Aorta (tissue), 5 donors: ENCODE measurements at regions not wholly inside any gene's neighbourhood (a gene's known extent, or its start where the extent isn't known, plus 50 kb on each side); places are given as distances from the start of the nearest gene placed in this dataset.

Experiments
- ATAC-seq: fragments of 200-7000 bp; cut with Tn5 transposase; one replicate; pipeline ENCODE4 v1.9.1; 2022; ENCODE audit warnings: moderate library complexity; ENCODE audit not compliant: low FRiP score
- DNase-seq, 2 donors: peaks; one replicate each; pipeline ENCODE4 v3.0.0-alpha.2; 2020
- H3K27ac ChIP-seq, 2 donors: one replicate each; pipeline ENCODE4 v1.5.1; 2013; ENCODE audit warnings: low read length in 2 of 2, mild to moderate bottlenecking in 2 of 2, moderate library complexity in 2 of 2, control low read depth in 1 of 2, inconsistent platforms in 1 of 2, low read depth in 1 of 2
- H3K27me3 ChIP-seq, 2 donors: one replicate each; pipeline ENCODE4 v1.6.1; 2013; ENCODE audit warnings: control low read depth in 1 of 2, low read length in 1 of 2, mild to moderate bottlenecking in 1 of 2, moderate library complexity in 1 of 2; ENCODE audit not compliant: insufficient read depth in 2 of 2, control insufficient read depth in 1 of 2
- H3K36me3 ChIP-seq, 2 donors: one replicate each; pipeline ENCODE4 v1.6.1; 2013; ENCODE audit warnings: control low read depth in 1 of 2, low read length in 1 of 2, mild to moderate bottlenecking in 1 of 2; ENCODE audit not compliant: insufficient read depth in 2 of 2, control insufficient read depth in 1 of 2
- H3K4me1 ChIP-seq, 2 donors: one replicate each; pipeline ENCODE4 v1.6.1; 2013; ENCODE audit warnings: low read length in 2 of 2, control low read depth in 1 of 2, mild to moderate bottlenecking in 1 of 2, moderate library complexity in 1 of 2; ENCODE audit not compliant: insufficient read depth in 2 of 2, control insufficient read depth in 1 of 2
- H3K4me3 ChIP-seq, 2 donors: one replicate each; pipeline ENCODE4 v1.5.1; 2013; ENCODE audit warnings: low read length in 2 of 2, control low read depth in 1 of 2, mild to moderate bottlenecking in 1 of 2
- H3K9me3 ChIP-seq: one replicate; pipeline ENCODE4 v1.6.1; 2013; ENCODE audit warnings: mild to moderate bottlenecking, low read length; ENCODE audit not compliant: control insufficient read depth
- WGBS, 2 donors: extraction: QIAGEN DNeasy Blood & Tissue Kit; methylation state at CpG; one replicate each; pipeline ENCODE4 v1.1.7; 2013; 5-methylcytosine and 5-hydroxymethylcytosine counted together
- intact Hi-C, 2 donors: fragments of 100-400 bp; cut with DNase I; formaldehyde crosslinking; loops; one replicate each; pipeline versions ENCODE4 v1.14.2 to v1.15.0; 2022
- donor health status: healthy with polysubstance abuse.
- donor health status: Bipolar disorder and iron deficiency.
- donor health status: DM: no; HTN: no; CAD: no.
- donor health status: DM: no; HTN: no; CAD: no.
- donor health status: DM: yes; HTN: yes; CAD: no.

DNA sequence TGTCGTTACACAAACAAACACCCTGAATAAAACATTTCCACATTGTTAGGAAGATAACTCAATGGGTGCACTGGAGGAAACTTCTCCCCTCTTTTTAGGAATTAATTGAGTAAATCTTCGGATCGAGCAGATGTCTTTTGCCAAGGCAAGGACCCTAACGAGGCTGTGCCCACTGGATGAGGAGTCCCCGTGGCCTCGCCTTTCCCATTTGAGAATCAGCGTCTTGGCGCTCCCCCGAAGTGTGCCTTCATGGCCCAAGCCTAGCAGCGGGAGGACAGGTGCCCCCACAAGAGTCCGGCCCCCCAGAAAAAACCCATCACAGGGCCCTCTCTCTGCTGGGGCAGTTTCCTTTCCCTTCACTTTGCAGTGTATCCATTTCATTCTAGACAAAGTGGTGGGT lies 246.6 kb downstream of the BCL11B start:
- H3K27ac ChIP-seq = no peak overlapping the region
- ATAC-seq (no peak), DNase-seq (no peak)
- H3K9me3 ChIP-seq = no peaks in the 10 kb centered on the region
- no peak overlapping the region for H3K4me3 ChIP-seq
- 96 to 98% methylated on average over 11 of the region's 11 CpGs for WGBS, 2 donors
- no peaks in the 10 kb centered on the region for H3K36me3 ChIP-seq
- no peaks in the 10 kb centered on the region for H3K27me3 ChIP-seq
- intact Hi-C loops = no loop called here
- H3K4me1 ChIP-seq = peaks cover 0 to 5% of the 10 kb centered on the region in 2 donors

DNA sequence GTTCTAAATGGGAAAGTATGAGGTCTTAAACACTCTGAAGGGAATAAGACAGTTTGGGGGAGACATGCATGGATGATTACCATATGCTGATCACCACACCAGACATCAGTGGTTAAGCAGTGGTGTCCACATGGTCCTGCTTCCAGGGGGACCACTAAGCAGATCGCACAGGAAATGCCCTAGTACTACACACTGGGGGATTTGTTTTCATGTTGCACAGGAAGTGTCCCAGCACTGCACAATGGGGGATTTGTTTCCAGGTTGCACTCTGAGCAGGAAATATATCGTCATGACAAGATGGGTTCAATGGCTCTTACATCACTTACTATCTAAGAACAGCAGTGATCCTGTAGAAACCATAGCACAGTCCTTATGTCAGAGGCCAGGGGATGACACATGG lies 245.5 kb downstream of the BCL11B start:
- Histone ChIP-seq H3K4me3 (no peak overlapping the region), H3K36me3 (no peaks in the 10 kb centered on the region), H3K27ac (no peak overlapping the region), H3K9me3 (no peaks in the 10 kb centered on the region), H3K27me3 (no peaks in the 10 kb centered on the region), H3K4me1 (peaks cover 0 to 5% of the 10 kb centered on the region in 2 donors)
- no peak for ATAC-seq
- intact Hi-C loops = no loop called here
- no peak for DNase-seq
- WGBS, 2 donors = 47 to 74% methylated on average over 2 of the region's 2 CpGs

DNA sequence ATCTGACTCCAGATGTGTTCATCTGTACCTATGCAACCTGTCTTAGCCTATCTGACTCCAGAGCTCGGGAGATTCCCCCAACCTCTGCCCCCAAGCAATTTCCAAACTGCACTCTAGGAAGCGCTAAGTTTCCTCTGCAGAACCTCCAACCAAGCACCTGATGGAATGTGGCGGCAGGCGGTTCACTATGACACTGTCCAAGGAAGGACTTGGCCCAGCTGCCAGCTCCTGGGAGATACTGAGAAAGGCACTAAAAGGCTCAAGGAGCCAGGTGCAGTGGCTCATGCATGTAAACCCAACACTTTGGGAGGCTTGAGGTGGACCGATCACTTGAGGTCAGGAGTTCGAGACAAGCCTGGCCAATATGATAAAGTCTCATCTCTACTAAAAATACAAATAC lies 244.0 kb downstream of the BCL11B start:
- Histone ChIP-seq H3K9me3 (no peaks in the 10 kb centered on the region), H3K4me3 (no peak overlapping the region), H3K27ac (no peak overlapping the region), H3K36me3 (no peaks in the 10 kb centered on the region), H3K4me1 (no peaks in the 10 kb centered on the region), H3K27me3 (no peaks in the 10 kb centered on the region)
- intact Hi-C loops = no loop called here
- ATAC-seq (no peak), DNase-seq (no peak)
- WGBS, 2 donors = 96 to 98% methylated on average over 6 of the region's 6 CpGs

DNA sequence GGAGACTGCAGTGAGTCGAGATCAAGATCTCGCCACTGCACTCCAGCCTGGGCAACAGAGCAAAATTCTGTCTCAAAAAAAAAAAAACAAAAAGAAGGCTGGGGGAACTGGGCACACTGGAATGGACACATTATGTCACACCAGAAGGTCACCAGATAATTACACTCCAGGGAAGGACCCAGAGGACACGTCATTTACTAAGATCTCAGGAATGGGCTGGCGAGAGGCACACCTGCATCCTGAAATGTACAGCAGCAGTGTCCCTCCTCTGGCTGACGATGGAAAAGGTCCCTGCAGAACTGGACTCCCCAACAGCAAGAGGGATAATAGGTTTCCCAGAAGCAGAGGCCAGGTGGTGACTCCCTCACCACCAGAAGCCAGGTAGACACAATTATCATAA lies 243.5 kb downstream of the BCL11B start:
- no peaks in the 10 kb centered on the region for H3K4me1 ChIP-seq
- H3K27me3 ChIP-seq = no peaks in the 10 kb centered on the region
- DNase-seq (no peak), ATAC-seq (no peak)
- H3K4me3 ChIP-seq = no peak overlapping the region
- 91 to 94% methylated on average over 5 of the region's 5 CpGs for WGBS, 2 donors
- intact Hi-C loops = no loop called here
- no peaks in the 10 kb centered on the region for H3K36me3 ChIP-seq
- H3K9me3 ChIP-seq = no peaks in the 10 kb centered on the region
- no peak overlapping the region for H3K27ac ChIP-seq

DNA sequence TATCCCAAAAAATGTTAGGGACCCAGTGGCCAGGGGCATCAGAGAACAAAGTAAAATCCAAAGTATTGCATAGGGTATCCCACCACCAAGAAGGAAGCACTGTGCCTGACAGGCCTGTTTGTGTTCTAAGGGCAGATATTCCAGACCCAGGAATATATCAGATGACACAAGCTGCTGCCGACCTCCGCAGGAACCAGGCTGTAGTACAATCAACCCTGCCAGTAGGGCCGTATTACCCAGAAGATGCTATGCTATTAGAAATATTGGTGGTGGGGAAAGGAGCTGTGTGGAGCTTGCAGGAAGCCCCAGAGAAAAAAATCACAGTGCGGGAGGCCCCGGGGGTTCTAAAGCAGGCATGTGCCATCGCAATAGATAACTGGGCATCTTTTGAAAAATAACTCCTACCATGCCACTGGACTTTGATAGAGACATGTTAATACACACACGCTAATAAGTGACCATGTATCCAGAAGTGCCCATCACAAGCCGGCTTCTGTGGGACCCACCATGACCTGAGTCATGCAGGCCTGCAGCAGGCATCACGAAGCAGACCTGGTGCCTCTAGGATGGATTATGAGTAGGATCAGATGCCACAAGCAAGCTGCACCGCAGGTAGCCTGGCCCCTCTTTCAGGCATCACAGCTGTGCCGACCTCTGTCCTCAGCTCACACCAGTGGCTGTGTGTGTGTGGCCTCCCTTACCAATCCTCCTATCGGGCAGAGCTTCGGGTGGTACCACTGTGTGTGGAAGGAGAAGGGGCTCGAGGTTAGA lies 242.7 kb downstream of the BCL11B start:
- intact Hi-C loops = no loop called here
- no peaks in the 10 kb centered on the region for H3K27me3 ChIP-seq
- ATAC-seq = no peak
- H3K4me3 ChIP-seq = no peak overlapping the region
- WGBS, 2 donors = 77 to 80% methylated on average over 14 of the region's 14 CpGs
- H3K36me3 ChIP-seq = no peaks in the 10 kb centered on the region
- DNase-seq = no peak
- no peak overlapping the region for H3K27ac ChIP-seq
- no peaks in the 10 kb centered on the region for H3K4me1 ChIP-seq
- H3K9me3 ChIP-seq = no peaks in the 10 kb centered on the region

DNA sequence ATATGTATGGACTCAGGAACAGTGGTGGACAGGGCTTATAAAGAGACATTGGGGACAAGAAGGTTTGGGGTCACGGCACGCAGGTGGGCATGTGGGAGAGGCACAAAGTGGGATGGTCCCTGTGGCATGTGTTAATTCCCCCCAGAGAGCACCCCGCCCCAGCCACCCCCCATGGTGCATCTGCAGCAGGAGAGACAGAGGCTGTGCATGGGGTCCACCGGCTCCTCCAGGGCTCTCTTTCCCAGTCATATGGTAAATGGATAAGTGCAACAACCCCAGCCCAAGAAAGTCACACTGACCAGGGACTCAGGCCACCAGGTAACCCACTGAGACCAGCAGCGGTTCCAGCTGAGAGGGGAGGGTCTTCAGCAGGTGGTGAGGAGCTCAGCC lies 242.1 kb downstream of the BCL11B start:
- Histone ChIP-seq H3K4me3 (no peak overlapping the region), H3K27me3 (no peaks in the 10 kb centered on the region), H3K36me3 (no peaks in the 10 kb centered on the region), H3K27ac (no peak overlapping the region), H3K4me1 (no peaks in the 10 kb centered on the region), H3K9me3 (no peaks in the 10 kb centered on the region)
- no peak for DNase-seq
- 96 to 98% methylated on average over 5 of the region's 5 CpGs for WGBS, 2 donors
- ATAC-seq = no peak
- intact Hi-C loops = loop anchor here in 1 of 2 donors (10.0 kb wide), 1 partner anchor 575 kb away; the partner anchor contains the start of gene CCDC85C

DNA sequence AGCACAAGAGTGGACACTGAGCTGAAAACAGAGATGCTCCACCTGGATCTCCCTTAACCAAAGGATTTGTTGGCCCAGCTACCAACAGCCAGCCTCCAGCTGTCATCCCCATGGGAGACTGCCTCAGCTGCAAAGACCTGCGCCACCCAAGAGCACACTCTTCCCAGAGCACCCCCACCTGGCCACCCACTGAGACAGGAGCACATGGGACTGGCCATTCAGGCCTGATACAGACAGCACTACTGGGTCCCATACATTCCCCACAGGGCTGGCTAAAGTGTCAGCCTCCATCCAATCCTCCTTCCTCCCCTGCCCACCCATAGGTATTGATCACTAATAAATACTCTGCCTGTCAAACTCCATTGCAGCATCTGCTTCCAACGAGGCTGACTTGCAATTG lies 241.5 kb downstream of the BCL11B start:
- Histone ChIP-seq H3K27ac (no peak overlapping the region), H3K4me3 (no peak overlapping the region), H3K27me3 (no peaks in the 10 kb centered on the region), H3K4me1 (no peaks in the 10 kb centered on the region), H3K36me3 (no peaks in the 10 kb centered on the region), H3K9me3 (no peaks in the 10 kb centered on the region)
- WGBS, 2 donors = 83 to 84% methylated on average over 2 of the region's 2 CpGs
- DNase-seq (no peak), ATAC-seq (no peak)
- intact Hi-C loops = loop anchor here in 1 of 2 donors (10.0 kb wide), 1 partner anchor 574 kb away; the partner anchor contains the start of gene CCDC85C

DNA sequence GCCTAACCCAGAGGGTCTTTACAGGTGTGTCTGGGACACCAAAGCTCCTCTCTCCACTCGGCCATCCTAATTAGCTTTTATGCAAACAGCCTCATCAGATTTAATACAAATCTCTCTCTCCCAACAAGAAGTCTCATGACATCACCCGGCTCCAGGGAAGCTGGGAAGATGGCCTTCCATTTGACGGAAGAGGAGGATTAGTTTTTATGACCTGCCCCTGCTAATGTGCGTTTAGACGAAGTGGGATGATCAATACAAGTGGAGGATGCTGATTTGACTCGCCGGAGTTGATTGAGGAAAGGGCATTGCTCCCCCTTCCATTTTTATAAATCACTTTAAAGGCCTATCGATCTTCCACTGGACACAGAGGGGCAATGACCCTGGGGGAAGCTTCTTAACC lies 239.2 kb downstream of the BCL11B start:
- 90 to 94% methylated on average over 8 of the region's 8 CpGs for WGBS, 2 donors

DNA sequence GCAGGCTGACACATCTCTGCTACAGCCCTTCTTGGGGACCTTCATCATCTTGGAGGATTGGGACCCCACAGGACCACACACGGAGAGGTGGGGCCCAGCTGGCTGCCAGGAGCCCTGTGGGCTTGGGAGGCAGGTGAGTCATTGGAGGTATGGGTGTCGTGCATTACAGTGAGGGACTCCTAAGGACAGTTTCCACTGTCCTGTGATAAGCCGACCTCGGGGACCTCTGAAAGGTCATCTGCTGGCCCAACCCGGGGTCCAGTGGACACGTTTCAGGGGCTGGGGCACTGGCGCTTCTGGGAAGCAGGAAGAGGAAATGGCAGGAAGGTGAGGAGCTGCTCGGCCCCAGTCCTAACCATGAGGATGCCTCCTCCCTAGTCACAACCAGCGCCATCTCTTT lies 238.0 kb downstream of the BCL11B start:
- intact Hi-C loops = loop anchor here in 1 of 2 donors (10.0 kb wide), 1 partner anchor 571 kb away; the partner anchor contains the start of gene CCDC85C
- Histone ChIP-seq H3K4me3 (no peak overlapping the region), H3K36me3 (no peaks in the 10 kb centered on the region), H3K9me3 (no peaks in the 10 kb centered on the region), H3K27me3 (no peaks in the 10 kb centered on the region), H3K27ac (no peak overlapping the region), H3K4me1 (peaks cover 0 to 2% of the 10 kb centered on the region in 2 donors)
- ATAC-seq = no peak
- no peak for DNase-seq
- 93 to 95% methylated on average over 9 of the region's 9 CpGs for WGBS, 2 donors

More for the DNA sequence above, 239.2 kb downstream of the BCL11B start:
- H3K36me3 ChIP-seq = no peaks in the 10 kb centered on the region
- H3K4me1 ChIP-seq = peaks cover 0 to 2% of the 10 kb centered on the region in 2 donors
- ATAC-seq = no peak
- intact Hi-C loops = loop anchor here in 1 of 2 donors (10.0 kb wide), 1 partner anchor 572 kb away; the partner anchor contains the start of gene CCDC85C
- H3K4me3 ChIP-seq = no peak overlapping the region
- no peaks in the 10 kb centered on the region for H3K9me3 ChIP-seq
- H3K27ac ChIP-seq = no peak overlapping the region
- no peaks in the 10 kb centered on the region for H3K27me3 ChIP-seq
- no peak for DNase-seq
